Calu3 (cell line): ENCODE measurements at regions not wholly inside any gene's neighbourhood (a gene's known extent, or its start where the extent isn't known, plus 50 kb on each side); places are given as distances from the start of the nearest gene placed in this dataset.

Experiments used
- BruUV-seq: library from RNA; stranded (reverse); fragments of 400-500 nt; replicated peaks from 2 replicates; lab custom pipeline; 2021; lab: Mats Ljungman, UMichigan
- CTCF ChIA-PET: fragments of 300-600 bp; sonication (Branson Sonifier 250); formaldehyde crosslinking; loops from one replicate; lab custom pipeline; 2022; ENCODE audit warnings: antibody characterized with exemption; lab: Charles Lee
- DNase-seq: peaks from one replicate; pipeline ENCODE4 v3.0.0; 2022
- H3K27ac Mint-ChIP-seq: one replicate; pipeline ENCODE4 v1.8.0; 2022; ENCODE audit warnings: mixed read lengths; ENCODE audit not compliant: unreplicated experiment
- H3K27me3 Mint-ChIP-seq: one replicate; pipeline ENCODE4 v1.8.0; 2022; ENCODE audit warnings: mixed read lengths; ENCODE audit not compliant: unreplicated experiment
- H3K36me3 Mint-ChIP-seq: one replicate; pipeline ENCODE4 v1.8.0; 2022; ENCODE audit warnings: mild to moderate bottlenecking, moderate library complexity, mixed read lengths; ENCODE audit not compliant: insufficient read depth, unreplicated experiment
- H3K4me1 Mint-ChIP-seq: one replicate; pipeline ENCODE4 v1.8.0; 2022; ENCODE audit warnings: mild to moderate bottlenecking, low read depth, mixed read lengths; ENCODE audit not compliant: unreplicated experiment
- H3K4me3 Mint-ChIP-seq: one replicate; pipeline ENCODE4 v1.8.0; 2022; ENCODE audit warnings: mild to moderate bottlenecking, low read depth, moderate library complexity, mixed read lengths; ENCODE audit not compliant: unreplicated experiment
- H3K9me3 Mint-ChIP-seq: one replicate; pipeline ENCODE4 v1.8.0; 2022; ENCODE audit warnings: low read depth, mixed read lengths; ENCODE audit not compliant: unreplicated experiment
- intact Hi-C: fragments of 100-400 bp; cut with micrococcal nuclease; formaldehyde crosslinking; loops from one replicate; pipeline ENCODE4 v1.10.0; 2022; ENCODE audit not compliant: unreplicated experiment
- TF ChIP-seq, protein P1 (sequence below): fragments of 200-600 bp; IDR thresholded peaks from one replicate; pipeline ENCODE4 v1.8.0; 2022; ENCODE audit warnings: antibody characterized with exemption; ENCODE audit not compliant: unreplicated experiment

DNA sequence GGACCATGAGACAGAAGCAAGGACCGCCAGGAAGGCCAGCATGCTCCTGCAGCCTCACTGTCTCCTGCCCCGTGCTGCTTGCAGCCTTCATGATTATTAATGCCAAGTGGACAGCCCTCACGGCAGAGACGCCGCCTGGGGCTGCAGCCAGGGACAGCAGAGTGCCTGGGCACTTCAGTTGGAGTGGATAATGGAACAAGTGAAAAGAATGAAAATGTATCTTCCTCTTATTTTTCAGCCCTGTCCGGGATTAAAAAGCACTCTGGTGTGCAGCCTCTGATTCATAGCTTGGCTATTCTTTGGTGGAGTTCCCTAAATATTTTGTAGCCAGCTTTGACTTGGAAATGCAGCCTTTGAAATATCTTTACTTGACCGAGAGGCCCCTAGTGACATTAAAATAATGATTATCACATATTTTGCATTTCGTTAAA lies 1404.2 kb downstream of the BRD1 start:
- Mint-ChIP-seq H3K36me3 (no peaks in the 10 kb centered on the region), H3K27me3 (no peaks in the 10 kb centered on the region), H3K27ac (no peak overlapping the region), H3K4me3 (no peak overlapping the region), H3K4me1 (no peaks in the 10 kb centered on the region), H3K9me3 (peaks cover 17% of the 10 kb centered on the region)
- no peak for DNase-seq
- CTCF ChIA-PET: no interaction called here
- intact Hi-C loops: no loop called here
- TF ChIP-seq, protein P1, sequence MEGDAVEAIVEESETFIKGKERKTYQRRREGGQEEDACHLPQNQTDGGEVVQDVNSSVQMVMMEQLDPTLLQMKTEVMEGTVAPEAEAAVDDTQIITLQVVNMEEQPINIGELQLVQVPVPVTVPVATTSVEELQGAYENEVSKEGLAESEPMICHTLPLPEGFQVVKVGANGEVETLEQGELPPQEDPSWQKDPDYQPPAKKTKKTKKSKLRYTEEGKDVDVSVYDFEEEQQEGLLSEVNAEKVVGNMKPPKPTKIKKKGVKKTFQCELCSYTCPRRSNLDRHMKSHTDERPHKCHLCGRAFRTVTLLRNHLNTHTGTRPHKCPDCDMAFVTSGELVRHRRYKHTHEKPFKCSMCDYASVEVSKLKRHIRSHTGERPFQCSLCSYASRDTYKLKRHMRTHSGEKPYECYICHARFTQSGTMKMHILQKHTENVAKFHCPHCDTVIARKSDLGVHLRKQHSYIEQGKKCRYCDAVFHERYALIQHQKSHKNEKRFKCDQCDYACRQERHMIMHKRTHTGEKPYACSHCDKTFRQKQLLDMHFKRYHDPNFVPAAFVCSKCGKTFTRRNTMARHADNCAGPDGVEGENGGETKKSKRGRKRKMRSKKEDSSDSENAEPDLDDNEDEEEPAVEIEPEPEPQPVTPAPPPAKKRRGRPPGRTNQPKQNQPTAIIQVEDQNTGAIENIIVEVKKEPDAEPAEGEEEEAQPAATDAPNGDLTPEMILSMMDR: no peak
- no TSS peak for BruUV-seq

DNA sequence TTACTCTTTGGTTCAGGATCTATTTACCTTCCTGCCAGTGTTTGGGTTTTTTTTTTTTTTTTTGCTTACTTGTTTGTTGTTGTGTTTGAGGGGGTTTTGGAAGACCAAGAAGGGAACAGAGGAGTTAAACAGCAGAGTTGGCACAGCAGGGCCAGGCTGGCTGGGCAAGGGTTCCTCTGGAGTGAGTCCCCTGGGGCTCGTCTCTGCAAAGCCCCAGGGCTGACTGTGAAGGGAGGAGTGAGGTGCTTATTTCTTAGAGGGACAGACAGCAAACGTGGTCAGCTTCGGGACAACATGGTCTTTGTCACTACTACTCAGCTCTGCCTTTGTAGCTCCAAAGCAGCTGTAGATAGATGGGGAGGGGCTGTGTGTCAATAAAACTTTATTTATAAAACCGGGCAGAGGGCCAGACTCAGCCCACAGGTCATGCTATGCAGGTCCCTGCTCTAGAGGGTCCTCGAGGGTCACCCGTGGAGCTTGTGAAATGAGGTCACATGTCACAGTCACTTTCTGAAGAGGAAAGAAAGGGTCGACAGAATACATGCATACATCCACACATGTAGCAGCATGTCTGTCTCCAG lies 1404.7 kb downstream of the BRD1 start:
- H3K4me3 Mint-ChIP-seq: no peak overlapping the region
- CTCF ChIA-PET: interaction anchor here (0.6 kb wide), 1 partner anchor 27 kb away, joined by 3 read pairs; no protein-coding TSS in a partner anchor
- no TSS peak for BruUV-seq
- peaks cover 17% of the 10 kb centered on the region for H3K9me3 Mint-ChIP-seq
- no peaks in the 10 kb centered on the region for H3K4me1 Mint-ChIP-seq
- H3K27me3 Mint-ChIP-seq: no peaks in the 10 kb centered on the region
- intact Hi-C loops: no loop called here
- no peak for DNase-seq
- H3K27ac Mint-ChIP-seq: no peak overlapping the region
- TF ChIP-seq, protein P1: no peak
- no peaks in the 10 kb centered on the region for H3K36me3 Mint-ChIP-seq

DNA sequence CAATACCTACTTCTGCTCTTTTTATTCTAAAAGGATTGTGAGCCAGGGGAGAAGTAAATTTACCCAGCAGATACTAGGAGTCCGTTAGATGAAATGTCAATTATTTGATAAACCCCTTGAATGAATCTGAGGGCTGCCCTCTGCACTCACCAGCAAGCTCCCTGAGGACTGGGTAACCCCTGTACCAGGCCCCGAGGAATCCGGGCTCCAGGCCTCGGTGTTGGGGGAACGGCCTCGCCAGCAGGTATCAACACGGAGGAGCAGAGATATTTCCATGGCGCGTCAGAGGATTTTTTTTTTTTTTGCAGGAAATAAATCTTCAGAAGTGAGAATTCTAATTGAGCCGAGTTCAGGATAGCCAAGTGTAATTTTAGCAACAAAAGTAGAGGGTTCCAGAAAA lies 1408.8 kb downstream of the BRD1 start:
- no peak for DNase-seq
- CTCF ChIA-PET: no interaction called here
- Mint-ChIP-seq H3K4me1 (no peaks in the 10 kb centered on the region), H3K9me3 (peaks cover 23% of the 10 kb centered on the region), H3K4me3 (no peak overlapping the region), H3K27ac (no peak overlapping the region), H3K27me3 (no peaks in the 10 kb centered on the region), H3K36me3 (no peaks in the 10 kb centered on the region)
- TF ChIP-seq, protein P1: no peak
- intact Hi-C loops: no loop called here
- no TSS peak for BruUV-seq

DNA sequence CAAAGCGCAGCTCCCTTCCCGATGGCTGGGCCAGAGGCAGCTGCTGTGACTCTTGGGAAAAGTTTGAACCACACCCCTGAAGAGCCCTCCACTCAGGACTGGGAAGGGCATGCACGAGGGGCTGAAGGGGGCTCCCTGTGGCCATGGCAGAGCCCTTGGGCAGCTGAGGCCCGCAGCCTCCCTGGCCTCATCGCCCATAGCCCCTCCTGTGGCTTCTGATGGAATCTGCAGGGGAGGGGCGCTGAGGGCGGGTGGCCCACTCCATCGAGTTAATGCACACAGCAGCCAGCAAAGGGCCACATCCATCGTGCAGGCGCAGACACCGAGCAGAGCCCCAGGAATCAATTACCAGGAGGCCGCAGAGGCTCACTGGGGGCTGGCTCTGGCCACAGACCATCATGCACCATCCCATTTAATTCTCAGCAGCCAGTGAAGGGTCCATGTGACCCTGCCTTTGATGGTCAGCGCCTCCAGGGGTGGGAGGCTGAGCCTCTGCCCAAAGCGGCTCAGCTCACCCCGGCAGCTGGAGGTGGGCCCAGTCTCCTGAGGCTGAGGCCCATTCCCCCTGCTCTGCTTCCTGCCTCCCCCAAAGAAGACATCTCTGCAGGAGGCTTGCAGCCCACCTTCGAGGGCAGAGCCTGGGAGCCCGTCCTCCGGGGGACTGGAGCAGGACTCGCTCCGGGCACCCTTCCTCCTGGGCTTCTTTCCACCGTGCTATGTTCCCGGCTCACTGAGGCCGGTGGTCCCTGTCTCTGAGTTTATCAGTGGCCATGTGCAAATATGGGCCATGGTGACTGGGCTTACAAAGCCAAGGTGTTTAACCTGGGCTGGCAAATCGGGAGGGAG lies 1410.2 kb downstream of the BRD1 start:
- peaks cover 23% of the 10 kb centered on the region for H3K9me3 Mint-ChIP-seq
- no peaks in the 10 kb centered on the region for H3K36me3 Mint-ChIP-seq

More for the DNA sequence above, 1410.2 kb downstream of the BRD1 start:
- Mint-ChIP-seq H3K4me1 (no peaks in the 10 kb centered on the region), H3K27ac (no peak overlapping the region), H3K27me3 (no peaks in the 10 kb centered on the region), H3K4me3 (no peak overlapping the region)
- CTCF ChIA-PET: interaction anchor here (0.8 kb wide), 1 partner anchor 8 kb away, joined by 3 read pairs; no protein-coding TSS in a partner anchor
- BruUV-seq: no TSS peak
- intact Hi-C loops: no loop called here
- DNase-seq: no peak
- TF ChIP-seq, protein P1: no peak
